Stimulated activated CD4-positive, alpha-beta T cell treated with anti-CD3 and anti-CD28 coated beads, Interleukin-4, amount 100 ng/mL, for 24 hours (primary cell): ENCODE measurements at regions not wholly inside any gene's neighbourhood (a gene's known extent, or its start where the extent isn't known, plus 50 kb on each side); places are given as distances from the start of the nearest gene placed in this dataset.

Source experiments
- DNase-seq: peaks from one replicate; pipeline ENCODE4 v3.0.0-alpha.2; 2020

DNA sequence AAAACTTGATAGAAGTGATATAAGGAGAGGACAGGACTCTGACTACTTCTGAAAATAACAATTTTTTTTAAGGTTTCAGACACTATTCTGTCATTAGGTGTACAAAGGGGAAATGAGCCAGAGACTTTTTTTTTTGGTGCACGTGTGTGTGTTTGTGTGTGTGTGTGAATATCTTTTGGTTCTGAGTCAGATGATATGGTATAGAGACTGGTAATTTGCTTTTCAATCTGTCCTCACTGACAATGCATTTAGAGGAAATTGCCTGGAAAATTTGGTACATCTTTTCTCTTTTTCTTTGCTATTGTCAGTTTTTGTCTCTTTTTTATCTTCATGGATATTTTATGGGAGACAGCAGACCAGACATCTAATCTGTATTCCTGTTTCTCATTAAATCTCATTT is 59.3 kb downstream of the DDIT4L start:
- DNase-seq, result no peak

DNA sequence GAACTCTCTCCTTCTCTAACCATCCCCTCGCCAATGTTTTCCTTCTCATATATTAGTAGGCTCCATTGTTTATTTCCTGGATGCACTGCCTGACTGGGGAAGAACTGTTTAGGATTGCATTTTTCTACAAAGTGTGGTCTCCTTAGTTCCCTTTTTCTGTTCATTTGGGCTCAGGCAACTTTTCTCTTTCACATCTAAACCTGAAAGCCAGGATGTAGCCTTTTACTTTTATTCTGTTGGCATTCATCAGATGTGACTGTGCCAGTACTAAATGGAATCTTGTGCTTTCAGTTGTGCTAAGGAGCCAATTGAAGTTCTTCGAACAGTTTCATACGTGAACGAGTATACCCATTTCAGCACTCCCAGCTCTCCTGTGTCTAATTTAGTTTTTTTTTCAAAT is 59.8 kb downstream of the DDIT4L start:
- DNase-seq, result no peak

DNA sequence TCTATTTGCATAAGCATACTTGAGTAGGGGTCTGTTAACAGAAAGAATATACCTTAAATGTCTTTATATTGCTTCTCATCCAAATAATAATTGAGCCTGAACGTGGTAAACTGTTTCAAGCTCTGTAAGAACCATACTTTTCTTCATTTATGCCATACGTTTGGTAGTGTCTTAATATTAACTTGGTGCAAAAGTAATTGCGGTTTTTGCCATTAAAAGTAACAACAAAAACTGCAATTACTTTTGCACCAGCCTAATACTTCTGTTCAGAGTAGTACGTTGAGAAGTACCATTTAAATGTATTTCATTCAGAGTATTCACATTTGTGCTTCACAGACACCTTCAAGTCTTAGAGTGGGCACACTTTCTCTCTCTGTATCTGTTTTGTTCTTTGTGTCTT is 60.5 kb downstream of the DDIT4L start:
- DNase-seq, result no peak

DNA sequence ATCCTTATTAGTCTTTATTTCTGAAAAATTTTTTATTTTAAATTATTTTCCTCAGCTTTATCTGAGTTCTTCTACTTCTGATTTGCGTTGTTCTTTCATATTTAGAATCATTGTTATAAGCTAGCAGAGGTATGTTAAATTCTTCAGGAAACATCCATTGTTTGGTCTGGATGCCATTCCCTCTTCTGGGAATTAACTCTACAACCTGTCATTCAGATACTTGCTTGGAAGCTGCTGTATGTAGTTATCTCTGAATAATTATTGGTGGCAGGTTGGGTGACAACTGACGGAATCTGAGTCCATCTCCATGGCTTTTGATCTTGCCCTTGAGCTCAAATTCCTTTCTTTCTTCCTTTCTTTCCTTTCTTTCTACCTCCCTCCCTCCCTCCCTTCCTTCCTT is 61.9 kb downstream of the DDIT4L start:
- no peak for DNase-seq

DNA sequence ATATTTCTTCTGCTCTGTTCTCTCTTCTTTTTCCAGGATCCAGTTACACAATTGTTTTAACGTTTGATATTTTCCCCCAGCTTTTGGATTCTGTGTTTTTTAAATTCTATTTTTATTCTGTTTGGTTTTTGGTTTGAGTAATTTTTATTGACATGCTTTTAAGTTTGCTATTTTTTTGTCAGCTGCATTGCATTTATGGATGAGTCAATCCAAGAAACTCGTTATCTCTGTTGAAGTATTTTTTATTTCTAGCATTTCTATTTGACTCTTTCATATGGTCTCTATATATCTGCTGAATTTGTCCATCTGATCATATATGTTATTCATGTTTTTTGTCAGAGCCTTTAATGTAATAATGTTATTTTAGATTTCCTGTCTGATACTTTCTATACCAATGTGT is 65.6 kb downstream of the DDIT4L start:
- DNase-seq, result no peak

DNA sequence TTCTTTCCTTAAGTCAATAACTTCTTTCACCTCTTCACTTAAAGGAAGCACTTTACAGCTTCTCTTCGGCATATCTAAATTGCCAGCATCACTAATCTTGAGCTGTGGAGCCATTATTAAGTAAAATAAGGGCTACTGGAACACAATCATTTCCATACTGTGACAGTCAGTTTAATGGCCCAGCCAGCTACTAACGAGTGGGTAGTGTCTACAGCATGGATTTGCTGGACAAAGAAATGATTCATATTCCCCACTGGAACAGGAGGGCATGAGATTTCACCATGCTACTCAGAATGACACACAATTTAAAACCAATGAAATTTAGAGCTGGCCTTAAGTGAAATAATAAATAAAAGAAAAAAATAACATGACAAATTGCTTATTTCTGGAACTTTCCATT is 72.1 kb downstream of the DDIT4L start:
- DNase-seq, result no peak

DNA sequence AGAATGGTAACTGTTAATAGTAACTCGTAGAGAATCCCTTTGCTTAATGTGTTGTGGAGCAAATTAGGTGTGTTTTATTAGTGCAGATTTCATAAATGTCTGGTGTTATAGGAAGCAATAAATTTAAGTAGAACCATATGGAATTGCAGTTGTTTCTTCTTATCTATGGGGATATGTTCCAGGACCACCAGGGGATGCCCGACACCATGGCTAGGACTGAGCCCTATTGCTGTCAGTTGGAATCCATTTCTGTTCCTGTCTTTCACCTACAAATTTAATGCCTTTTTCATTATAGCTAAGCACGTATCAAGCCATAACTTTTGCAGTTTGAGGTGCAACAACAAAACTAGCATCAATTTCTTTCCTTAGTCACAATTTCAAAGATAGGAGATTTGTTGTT is 72.5 kb downstream of the DDIT4L start:
- no peak for DNase-seq

DNA sequence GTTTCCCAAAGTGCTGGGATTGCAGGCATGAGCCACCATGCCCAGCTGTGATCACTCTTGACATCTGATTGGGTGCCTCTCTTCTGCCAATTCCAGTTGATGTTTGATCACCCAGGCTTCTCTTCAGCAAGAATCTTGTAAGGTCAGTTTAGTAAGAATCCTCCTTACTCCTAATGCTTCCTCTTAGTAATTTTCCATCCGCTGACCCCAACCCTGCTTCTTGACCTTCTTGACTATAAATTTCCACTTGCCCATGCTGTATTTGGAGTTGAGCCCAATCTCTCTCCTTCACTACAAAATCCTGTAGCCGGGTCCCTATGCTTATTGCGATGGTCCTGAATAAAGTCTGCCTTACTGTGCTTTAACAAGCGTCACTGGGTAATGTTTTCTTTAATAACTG is 75.4 kb downstream of the DDIT4L start:
- no peak for DNase-seq

DNA sequence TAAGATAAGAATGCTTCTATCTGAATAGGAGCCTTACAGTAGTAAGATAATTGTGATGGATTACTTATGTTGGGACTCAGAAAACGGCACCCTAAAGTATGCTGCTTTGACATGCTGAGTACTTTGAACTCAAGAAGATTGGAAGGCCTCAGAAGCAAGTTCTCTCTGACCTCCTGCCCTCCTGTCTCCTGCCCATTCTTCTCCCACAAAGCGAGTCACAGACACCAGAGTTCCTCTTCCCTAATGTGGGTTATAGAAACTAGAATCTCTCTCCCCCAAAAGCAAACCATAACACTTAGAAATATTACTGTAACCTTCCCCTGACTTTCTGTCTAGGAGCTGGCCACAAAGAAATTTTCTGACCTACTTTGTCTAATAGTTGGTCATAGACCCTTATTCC is 76.5 kb downstream of the DDIT4L start:
- DNase-seq, result no peak

DNA sequence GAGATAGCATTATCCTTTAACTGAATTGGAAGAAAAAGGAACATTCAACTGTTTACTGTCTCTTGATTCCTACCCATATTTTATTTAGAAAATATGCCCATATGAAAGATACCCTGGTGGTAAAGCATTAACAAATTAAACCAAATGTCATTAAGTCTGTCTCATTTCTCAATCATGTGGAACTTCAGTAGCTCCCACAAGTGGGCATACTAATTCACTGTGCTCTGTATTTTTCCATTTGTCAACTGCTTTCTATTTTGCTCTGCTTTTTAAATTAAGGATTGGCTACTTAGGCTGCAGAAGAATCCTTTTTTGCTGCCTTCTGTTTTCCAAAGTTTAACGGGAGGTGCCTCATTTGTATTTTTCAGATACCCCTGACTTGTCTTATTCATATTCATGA is 77.2 kb downstream of the DDIT4L start:
- no peak for DNase-seq

DNA sequence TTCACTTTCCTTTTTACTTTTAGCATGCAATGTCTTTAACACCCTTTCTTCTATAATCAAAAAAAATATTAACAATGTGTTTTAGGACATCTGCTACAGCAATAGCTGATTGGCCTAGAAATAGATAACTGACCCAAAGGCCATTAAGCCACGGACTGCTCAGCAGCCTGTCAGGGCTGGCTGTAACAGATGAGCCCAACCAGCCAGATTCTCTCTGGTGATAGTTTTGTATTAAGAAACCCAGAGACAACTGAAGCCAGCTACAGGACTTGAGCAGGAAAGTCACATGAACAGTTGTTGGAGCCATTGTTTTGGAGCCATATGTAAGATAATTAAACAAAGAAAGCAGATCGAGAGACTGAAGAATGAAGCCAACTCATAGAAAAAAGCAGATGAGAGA is 80.3 kb downstream of the DDIT4L start:
- DNase-seq, result no peak

DNA sequence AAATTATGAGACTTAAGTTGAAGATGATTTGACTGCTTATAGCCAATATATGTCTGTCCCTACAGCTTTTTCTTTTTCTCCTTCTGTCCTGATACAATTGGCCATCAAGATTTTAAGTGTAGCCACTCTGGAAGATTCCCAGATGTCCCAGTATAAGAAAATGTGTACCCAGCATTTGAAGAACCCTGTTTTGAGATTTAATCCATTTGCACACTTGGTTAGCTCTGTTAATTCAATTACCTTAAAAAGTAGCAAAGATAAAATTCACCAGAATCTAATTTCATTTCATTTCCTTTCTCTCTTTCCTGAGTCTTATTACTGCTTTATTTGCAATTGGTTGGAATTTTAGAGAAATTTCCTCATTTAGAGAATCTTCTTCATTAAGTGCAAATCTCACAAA is 81.4 kb downstream of the DDIT4L start:
- DNase-seq, result no peak

DNA sequence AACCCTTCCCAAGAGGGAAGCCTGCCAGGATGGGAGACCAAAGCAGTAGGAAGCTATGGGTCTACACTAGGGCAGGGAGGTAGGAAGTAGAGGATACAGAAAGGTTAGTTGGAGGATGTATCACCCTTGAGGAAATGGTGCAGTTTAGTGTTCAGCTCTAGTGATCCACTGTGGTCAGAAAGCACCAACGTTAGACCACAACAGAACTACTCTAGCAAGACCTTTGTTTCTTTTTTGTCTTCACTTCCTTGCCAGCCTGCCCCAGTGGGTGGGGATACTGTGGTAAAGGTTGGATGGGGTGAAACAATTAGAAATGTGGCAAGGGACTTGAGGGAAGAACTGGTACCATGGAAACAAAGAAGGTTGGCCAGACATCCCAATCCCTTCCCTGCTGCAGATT is 83.3 kb downstream of the DDIT4L start:
- DNase-seq, result no peak

DNA sequence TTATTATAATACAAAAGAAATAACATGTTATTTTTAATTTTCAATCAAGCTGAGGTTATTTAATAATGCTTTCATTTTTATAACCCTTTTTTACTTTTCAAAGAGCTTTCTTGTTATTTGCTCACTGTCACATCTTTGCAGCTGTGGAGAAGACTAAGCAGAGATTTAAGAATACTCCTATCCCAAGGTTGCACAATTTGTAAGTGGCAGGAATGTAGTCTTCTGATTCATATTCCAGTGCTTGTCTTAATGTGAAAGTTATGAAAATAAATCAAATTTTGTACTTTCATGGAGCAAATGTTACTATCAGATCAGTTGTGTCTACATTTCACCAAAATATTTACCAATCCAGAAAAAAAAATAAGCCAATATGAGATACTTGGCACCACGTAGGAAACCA is 86.6 kb downstream of the DDIT4L start:
- no peak for DNase-seq

DNA sequence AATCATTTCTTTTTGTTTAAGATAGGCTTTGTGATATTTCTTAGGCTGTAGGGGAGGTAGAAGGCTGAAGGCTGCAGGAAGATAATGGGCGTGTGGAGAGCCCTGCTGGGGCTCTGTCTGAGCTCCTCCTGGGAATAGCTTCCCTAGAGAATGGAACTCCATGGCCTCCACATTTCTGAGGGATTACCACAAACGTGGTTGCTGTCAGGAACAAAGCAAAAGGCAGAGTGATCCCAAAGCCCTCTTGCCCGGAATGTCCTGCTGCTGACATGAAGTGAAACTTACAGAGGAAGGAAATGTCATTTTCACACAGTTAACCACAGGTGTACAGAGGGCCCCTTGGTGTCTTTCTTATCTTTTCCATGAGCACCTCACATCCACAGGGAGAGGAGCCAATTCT is 89.3 kb downstream of the DDIT4L start:
- no peak for DNase-seq

DNA sequence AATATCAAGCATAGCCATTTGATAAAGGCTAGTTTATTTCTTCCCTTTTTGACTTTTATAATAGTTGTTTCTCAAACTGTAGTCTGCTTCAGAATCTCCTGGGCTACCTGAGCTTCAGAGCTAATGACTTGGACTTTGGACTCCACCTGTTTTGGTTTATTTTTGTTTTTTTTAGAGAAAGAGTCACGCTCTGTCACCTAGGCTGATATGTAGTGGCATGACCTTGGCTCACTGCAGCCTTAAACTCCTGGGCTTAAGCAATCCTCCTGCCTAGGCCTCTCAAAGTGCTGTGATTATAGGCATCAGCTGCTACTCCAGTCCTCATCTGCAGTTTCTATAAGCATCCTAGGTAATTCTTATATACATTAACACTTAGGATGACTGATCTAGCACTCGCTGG is 90.5 kb downstream of the DDIT4L start:
- DNase-seq, result no peak

DNA sequence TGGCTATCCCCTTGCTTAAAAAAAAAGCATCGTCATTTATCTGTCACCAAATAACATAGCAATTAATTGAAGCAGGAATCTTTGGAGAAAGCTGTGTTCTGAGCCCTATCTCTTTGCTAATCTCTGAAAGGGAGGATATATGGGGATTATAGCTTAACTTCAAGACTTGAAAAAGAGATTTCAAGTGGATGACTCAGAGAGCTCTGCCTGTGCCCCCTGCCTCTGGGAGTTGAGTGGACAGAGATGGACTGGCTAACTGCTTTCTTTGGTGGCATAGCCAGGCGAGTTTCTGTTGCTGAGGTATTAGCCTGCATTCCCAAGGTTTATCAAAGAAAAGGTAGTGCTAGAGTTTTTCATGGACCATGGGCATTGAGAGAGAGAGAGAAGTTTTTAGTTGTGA is 91.6 kb downstream of the DDIT4L start:
- no peak for DNase-seq

DNA sequence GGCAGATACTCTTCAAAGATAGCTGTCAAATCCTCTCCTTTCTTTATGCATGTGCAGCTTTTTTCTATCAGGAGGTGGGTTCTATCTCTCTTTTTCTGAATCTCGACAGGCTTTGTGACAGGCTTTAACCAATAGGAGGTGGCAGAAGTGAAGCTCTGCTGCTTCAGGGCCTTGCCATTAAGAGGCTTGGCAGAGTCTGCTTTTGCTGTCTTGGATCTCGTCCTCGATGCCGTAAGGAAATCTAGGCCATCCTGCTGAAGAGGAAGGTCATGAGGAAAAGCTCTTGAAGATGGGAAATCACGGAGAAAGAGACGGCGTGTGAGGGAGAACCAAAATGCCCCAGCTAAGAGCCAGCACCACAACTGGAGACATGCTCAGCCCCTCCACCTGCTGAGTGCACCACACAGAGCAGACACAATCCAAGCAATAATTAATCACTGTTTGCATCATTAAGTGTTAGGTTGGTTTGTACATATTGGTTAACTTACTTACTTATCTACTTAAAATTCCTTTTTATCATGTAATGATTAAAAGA is 92.2 kb downstream of the DDIT4L start:
- no peak for DNase-seq

DNA sequence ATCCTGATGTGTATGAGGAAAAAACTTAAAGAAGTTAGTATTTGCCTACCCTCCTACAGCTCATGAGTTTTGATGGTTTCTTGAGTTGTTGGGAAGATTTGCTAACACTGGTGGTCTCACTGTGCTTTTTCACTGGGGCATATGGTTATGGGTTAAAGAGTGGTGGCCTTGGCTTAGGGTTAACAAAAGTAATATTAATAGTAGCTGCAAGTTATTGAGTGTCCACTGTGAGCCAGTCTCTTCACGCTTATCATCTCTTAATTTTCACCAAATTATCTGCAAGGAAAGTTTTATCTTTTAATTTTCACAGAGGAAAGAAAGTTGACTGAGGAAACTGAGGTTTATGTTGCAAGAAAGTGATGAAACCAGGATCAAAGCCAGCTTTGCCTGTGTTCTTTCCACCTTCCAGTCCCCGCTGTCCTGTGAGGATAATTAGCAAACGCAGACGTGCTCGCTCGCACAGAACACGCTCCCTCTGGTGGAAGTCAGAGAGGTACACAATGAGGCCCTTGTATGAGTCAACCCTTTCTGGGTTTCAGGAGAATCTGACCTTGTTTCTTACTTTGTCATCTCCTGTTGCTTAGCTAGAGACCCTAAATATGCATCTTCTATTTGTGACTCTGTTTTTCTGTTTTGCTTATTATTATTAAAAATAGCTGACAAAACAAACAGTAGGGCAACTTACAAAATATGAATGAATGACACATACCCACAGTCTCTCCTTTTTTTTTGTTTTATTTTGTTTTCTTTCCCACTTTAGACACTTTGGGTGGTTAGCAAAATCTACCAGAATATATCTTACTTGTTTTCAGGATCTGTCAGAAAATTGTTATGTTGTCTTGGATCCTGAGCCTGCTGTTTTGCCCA is 94.3 kb downstream of the DDIT4L start:
- DNase-seq, result peak; percentile 61

DNA sequence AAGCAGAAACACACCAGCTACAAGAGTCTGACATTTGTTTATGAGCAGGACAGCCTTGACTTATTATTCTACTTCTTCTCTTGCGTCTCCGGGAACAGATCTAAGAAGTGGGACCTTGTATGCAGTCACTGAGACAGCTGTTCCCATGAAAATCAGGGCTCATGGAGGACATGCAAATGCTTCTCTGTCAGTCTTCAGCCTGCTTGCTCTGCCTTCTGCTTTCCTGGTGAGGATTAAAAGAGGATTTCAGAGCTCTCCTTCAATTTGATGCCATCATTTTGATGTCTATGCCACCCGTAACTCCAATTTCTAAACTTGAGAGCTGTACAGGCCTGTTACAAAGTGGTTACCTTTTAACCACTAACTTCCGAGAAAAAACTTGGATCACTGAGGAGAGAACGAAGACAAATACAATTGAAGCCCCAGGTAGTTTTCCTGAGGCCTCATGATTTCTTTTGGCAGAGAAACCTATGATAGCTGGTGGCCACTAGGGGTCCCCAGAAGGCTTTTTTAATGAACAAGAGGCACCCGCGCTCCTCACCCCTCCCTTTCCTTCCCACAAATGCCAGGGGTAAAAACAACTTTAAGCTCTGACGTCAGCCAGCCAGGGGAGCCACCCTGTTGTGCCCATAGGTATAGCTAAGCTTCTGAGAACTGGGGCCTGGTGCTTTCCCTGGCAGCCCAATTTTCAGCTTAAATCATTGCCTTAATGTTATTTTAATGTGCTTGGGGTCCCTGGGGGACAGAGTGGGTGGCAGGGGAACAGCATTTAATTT is 97.0 kb downstream of the DDIT4L start:
- DNase-seq, result peak; percentile 88

DNA sequence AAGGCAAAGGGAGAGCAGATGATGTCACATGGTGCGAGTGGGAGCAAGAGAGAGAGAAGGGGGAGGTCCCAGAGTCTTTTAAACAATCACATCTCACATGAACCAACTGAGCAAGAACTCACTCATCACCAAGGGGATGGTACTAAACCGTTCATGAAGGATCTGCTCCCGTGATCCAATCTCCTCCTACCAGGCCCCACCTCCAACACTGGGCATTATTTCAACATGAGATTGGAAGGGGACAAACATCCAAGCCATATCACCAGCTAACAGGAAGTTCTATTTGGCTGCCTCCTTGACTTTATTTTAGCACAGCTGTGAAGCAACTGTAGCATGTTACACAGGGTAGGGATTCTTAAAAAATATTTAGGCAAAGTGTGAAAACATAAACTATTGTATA is 102.5 kb downstream of the DDIT4L start:
- DNase-seq, result no peak

DNA sequence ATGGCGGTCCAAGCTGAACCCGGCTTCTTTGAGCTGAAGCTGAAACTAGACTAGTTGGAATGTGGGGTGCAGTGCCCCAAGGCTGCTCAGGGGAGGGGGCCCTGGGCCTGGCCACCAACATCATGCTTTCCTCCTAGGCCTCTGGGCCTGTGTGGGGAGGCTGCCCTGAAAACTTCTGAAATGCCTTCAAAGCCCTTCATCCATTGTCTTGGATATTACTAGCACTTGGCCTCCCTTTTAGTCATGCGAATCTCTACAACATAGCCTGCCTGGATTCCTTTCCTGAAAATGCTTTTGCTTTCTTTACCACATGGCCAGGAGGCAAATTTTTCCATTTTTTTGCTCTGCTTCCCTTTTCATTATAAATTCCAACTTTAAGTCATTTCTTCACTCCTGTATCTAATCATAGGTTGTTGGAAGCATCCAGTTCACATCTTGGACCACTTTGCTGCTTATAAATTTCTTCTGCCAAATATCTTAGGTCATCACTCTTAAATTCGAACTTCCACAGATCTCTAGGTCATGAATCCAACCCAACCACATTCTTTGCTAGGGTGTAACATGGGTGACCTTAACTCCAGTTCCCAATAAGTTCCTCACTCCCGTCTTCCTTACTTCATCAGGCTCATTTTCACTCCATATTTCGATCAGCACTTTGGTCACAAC is 103.4 kb downstream of the DDIT4L start:
- no peak for DNase-seq

DNA sequence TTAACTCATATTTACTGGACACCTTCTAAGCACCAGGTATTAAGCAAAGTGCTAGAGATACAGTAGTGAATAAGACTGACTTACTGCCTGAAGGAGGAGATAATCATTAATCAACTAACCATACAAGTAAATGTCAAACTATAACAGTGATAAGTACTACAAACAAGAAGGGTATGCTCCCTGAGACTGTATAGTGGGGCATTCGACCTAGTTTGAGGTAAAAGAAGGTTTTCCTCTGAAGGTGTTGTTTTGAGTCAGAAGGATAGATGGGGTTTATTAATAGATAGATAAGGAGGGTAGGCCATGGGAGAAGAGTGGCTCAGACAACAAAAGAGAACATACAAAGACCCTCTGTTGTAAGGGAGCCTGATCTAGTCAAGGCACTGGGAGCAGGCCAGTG is 105.4 kb downstream of the DDIT4L start:
- no peak for DNase-seq

DNA sequence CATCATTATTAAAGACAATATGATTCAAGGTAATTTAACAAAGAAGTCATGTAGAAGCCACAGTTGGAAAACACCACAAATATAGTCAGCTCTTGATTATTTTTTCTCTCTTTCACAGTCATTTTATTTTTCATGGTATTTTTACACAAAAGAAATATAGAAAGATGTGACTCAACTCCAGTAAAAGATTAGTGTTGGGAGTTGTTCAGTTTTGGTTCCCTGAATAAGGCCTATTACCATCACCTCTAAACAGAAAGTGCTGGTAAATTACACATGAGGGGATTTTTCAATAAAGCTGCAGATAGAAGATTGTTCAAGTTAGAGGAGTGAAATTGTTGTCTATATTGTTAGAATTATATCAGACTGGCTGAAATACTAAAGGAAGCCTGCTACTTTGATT is 107.0 kb downstream of the DDIT4L start:
- DNase-seq, result no peak
